MM.1S (cell line): ENCODE measurements at regions not wholly inside any gene's neighbourhood (a gene's known extent, or its start where the extent isn't known, plus 50 kb on each side); places are given as distances from the start of the nearest gene placed in this dataset.

ENCODE experiments used
- EZH2phosphoT487 ChIP-seq: fragments of 300-600 bp; sonication (generic); IDR thresholded peaks from 2 replicates; pipeline ENCODE4 v1.6.1; 2018; ENCODE audit warnings: antibody characterized with exemption, low read length
- TF ChIP-seq, protein P1 (sequence below): fragments of 300-600 bp; sonication (generic); IDR thresholded peaks from 2 replicates; pipeline ENCODE4 v1.5.1; 2016; ENCODE audit warnings: antibody characterized with exemption, low read length, mixed read lengths

DNA sequence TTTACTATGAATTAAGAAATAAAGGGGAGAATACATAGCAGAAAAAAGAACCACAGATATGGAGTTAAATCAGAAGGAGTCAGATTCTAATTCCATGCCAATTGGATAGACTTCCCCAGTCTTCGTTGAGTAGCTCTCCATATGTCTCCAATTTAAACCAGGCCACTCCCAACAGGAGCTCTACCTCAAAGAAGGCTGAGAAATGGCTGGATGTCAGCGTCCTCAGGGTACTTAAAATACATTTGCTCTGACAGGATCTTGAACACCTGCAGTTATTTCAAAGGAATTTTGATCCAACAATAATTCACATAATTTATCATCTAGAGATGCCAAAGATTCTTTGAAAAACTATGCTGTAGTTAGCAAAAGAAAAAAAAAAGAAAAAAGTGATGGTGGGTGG, 133.9 kb upstream of the FBN2 start:
- TF ChIP-seq EZH2phosphoT487, result no peak
- TF ChIP-seq, protein P1, sequence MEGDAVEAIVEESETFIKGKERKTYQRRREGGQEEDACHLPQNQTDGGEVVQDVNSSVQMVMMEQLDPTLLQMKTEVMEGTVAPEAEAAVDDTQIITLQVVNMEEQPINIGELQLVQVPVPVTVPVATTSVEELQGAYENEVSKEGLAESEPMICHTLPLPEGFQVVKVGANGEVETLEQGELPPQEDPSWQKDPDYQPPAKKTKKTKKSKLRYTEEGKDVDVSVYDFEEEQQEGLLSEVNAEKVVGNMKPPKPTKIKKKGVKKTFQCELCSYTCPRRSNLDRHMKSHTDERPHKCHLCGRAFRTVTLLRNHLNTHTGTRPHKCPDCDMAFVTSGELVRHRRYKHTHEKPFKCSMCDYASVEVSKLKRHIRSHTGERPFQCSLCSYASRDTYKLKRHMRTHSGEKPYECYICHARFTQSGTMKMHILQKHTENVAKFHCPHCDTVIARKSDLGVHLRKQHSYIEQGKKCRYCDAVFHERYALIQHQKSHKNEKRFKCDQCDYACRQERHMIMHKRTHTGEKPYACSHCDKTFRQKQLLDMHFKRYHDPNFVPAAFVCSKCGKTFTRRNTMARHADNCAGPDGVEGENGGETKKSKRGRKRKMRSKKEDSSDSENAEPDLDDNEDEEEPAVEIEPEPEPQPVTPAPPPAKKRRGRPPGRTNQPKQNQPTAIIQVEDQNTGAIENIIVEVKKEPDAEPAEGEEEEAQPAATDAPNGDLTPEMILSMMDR, result no peak
